H9 (cell line): ENCODE measurements at regions not wholly inside any gene's neighbourhood (a gene's known extent, or its start where the extent isn't known, plus 50 kb on each side); places are given as distances from the start of the nearest gene placed in this dataset.

Experiments
- DNase-seq: peaks from one replicate; pipeline ENCODE4 v3.0.0-alpha.2; 2017
- H2AFZ ChIP-seq: one replicate; pipeline ENCODE4 v1.6.1; 2013; ENCODE audit warnings: mild to moderate bottlenecking, low read length, control low read depth, moderate library complexity
- H2AK5ac ChIP-seq: 2 replicates; pipeline ENCODE4 v1.6.1; 2013; ENCODE audit warnings: low read length, control low read depth, mixed read lengths; ENCODE audit not compliant: insufficient read length
- H2BK120ac ChIP-seq: one replicate; pipeline ENCODE4 v1.6.1; 2013; ENCODE audit warnings: low read depth, mild to moderate bottlenecking, low read length, control low read depth, inconsistent platforms; ENCODE audit not compliant: poor library complexity, severe bottlenecking
- H2BK12ac ChIP-seq: 2 replicates; pipeline ENCODE4 v1.6.1; 2013; ENCODE audit warnings: low read length, control low read depth, mixed read lengths, low read depth; ENCODE audit not compliant: insufficient read length
- H2BK15ac ChIP-seq: 2 replicates; pipeline ENCODE4 v1.6.1; 2013; ENCODE audit warnings: low read depth, low read length, control low read depth
- H2BK20ac ChIP-seq: one replicate; pipeline ENCODE4 v1.6.1; 2013; ENCODE audit warnings: low read depth, mild to moderate bottlenecking, low read length, control low read depth, inconsistent platforms; ENCODE audit not compliant: poor library complexity, severe bottlenecking
- H2BK5ac ChIP-seq: 2 replicates; pipeline ENCODE4 v1.6.1; 2013; ENCODE audit warnings: low read length, control low read depth, mixed read lengths; ENCODE audit not compliant: insufficient read length
- H3K14ac ChIP-seq: 2 replicates; pipeline ENCODE4 v1.6.1; 2013; ENCODE audit warnings: low read length, control low read depth; ENCODE audit not compliant: insufficient read depth
- H3K18ac ChIP-seq: 2 replicates; pipeline ENCODE4 v1.6.1; 2013; ENCODE audit warnings: low read depth, mild to moderate bottlenecking, mixed read lengths, low read length, control low read depth; ENCODE audit not compliant: insufficient read length
- H3K23ac ChIP-seq: 2 replicates; pipeline ENCODE4 v1.6.1; 2013; ENCODE audit warnings: low read length, control low read depth, mixed read lengths, low read depth; ENCODE audit not compliant: insufficient read length
- H3K23me2 ChIP-seq: 2 replicates; pipeline ENCODE4 v1.6.1; 2013; ENCODE audit warnings: low read depth, mild to moderate bottlenecking, mixed read lengths, low read length, control low read depth; ENCODE audit not compliant: insufficient read length, poor library complexity, severe bottlenecking
- H3K27ac ChIP-seq: 2 replicates; pipeline ENCODE4 v1.5.1; 2013; ENCODE audit warnings: low read length, control low read depth, mixed read lengths, low read depth; ENCODE audit not compliant: insufficient read length
- H3K27me3 ChIP-seq: 2 replicates; pipeline ENCODE4 v1.6.1; 2013; ENCODE audit warnings: low read length, control low read depth, inconsistent platforms; ENCODE audit not compliant: insufficient read depth
- H3K4ac ChIP-seq: 2 replicates; pipeline ENCODE4 v1.6.1; 2013; ENCODE audit warnings: low read depth, mild to moderate bottlenecking, control low read depth, inconsistent platforms, low read length, moderate library complexity
- H3K4me1 ChIP-seq: 2 replicates; pipeline ENCODE4 v1.6.1; 2013; ENCODE audit warnings: low read length, control low read depth, inconsistent platforms; ENCODE audit not compliant: insufficient read depth
- H3K4me2 ChIP-seq: 2 replicates; pipeline ENCODE4 v1.6.1; 2013; ENCODE audit warnings: low read length, control low read depth, mixed read lengths; ENCODE audit not compliant: insufficient read length, insufficient read depth
- H3K56ac ChIP-seq: 2 replicates; pipeline ENCODE4 v1.6.1; 2013; ENCODE audit warnings: low read depth, mild to moderate bottlenecking, mixed read lengths, low read length, control low read depth; ENCODE audit not compliant: insufficient read length
- H3K79me1 ChIP-seq: 2 replicates; pipeline ENCODE4 v1.6.1; 2013; ENCODE audit warnings: low read depth, mild to moderate bottlenecking, moderate library complexity, low read length, control low read depth, inconsistent platforms; ENCODE audit not compliant: insufficient read depth, poor library complexity, severe bottlenecking
- H3K79me2 ChIP-seq: 2 replicates; pipeline ENCODE4 v1.6.1; 2013; ENCODE audit warnings: low read length, control low read depth, inconsistent platforms; ENCODE audit not compliant: insufficient read depth
- H3K9ac ChIP-seq: 2 replicates; pipeline ENCODE4 v1.6.1; 2013; ENCODE audit warnings: low read length, control low read depth, mixed read lengths; ENCODE audit not compliant: insufficient read length; ENCODE audit errors: extremely low read depth
- H3K9me3 ChIP-seq: one replicate; pipeline ENCODE4 v1.6.1; 2013; ENCODE audit warnings: low read depth, low read length, inconsistent platforms; ENCODE audit not compliant: control insufficient read depth
- H3T11ph ChIP-seq: one replicate; pipeline ENCODE4 v1.6.1; 2013; ENCODE audit warnings: mild to moderate bottlenecking, low read length, control low read depth, inconsistent platforms
- H4K20me1 ChIP-seq: one replicate; pipeline ENCODE4 v1.6.1; 2013; ENCODE audit not compliant: control insufficient read depth, insufficient read length, insufficient read depth
- H4K5ac ChIP-seq: 2 replicates; pipeline ENCODE4 v1.6.1; 2013; ENCODE audit warnings: low read depth, mild to moderate bottlenecking, mixed read lengths, low read length, control low read depth; ENCODE audit not compliant: insufficient read length
- H4K8ac ChIP-seq: replicated peaks from 2 replicates; pipeline ENCODE4 v1.6.1; 2013; ENCODE audit warnings: low read length, control low read depth, mixed read lengths, low read depth; ENCODE audit not compliant: insufficient read length
- H4K91ac ChIP-seq: 2 replicates; pipeline ENCODE4 v1.6.1; 2013; ENCODE audit warnings: low read depth, mild to moderate bottlenecking, moderate library complexity, mixed read lengths, low read length, control low read depth; ENCODE audit not compliant: insufficient read length
- H3K27ac Mint-ChIP-seq, 3 experiments: 2 replicates in 2 of 3; 3 replicates in 1 of 3; pipeline ENCODE4 v1.8.0; 2020 to 2021; ENCODE audit warnings: mixed read lengths in 3 of 3, mild to moderate bottlenecking in 1 of 3, moderate library complexity in 1 of 3
- H3K27me3 Mint-ChIP-seq: 2 replicates; pipeline ENCODE4 v1.8.0; 2021; ENCODE audit warnings: low read depth, mild to moderate bottlenecking, moderate library complexity, mixed read lengths
- H3K36me3 Mint-ChIP-seq, 3 experiments: 2 replicates in 2 of 3; 3 replicates in 1 of 3; pipeline ENCODE4 v1.8.0; 2020 to 2021; ENCODE audit warnings: low read depth in 3 of 3, mixed read lengths in 3 of 3; ENCODE audit not compliant: insufficient read depth in 1 of 3
- H3K4me1 Mint-ChIP-seq, 2 experiments: 2 replicates each; pipeline ENCODE4 v1.8.0; 2020; ENCODE audit warnings: mixed read lengths in 2 of 2
- H3K4me3 Mint-ChIP-seq, 2 experiments: 2 replicates in 1 of 2; 3 replicates in 1 of 2; pipeline ENCODE4 v1.8.0; 2020 to 2021; ENCODE audit warnings: mild to moderate bottlenecking in 2 of 2, mixed read lengths in 2 of 2, moderate library complexity in 1 of 2
- H3K9me3 Mint-ChIP-seq, 2 experiments: 2 replicates in 1 of 2; 3 replicates in 1 of 2; pipeline ENCODE4 v1.8.0; 2020; ENCODE audit warnings: mild to moderate bottlenecking in 2 of 2, mixed read lengths in 2 of 2, moderate library complexity in 1 of 2
- CTCF ChIP-seq: fragments of 200-600 bp; sonication (generic); conservative IDR thresholded peaks from 3 replicates; pipeline ENCODE4 v1.8.0; 2021; ENCODE audit warnings: antibody characterized with exemption, mild to moderate bottlenecking
- WGBS: extraction: QIAGEN DNeasy Blood & Tissue Kit; methylation state at CpG from one replicate; pipeline ENCODE4 v1.1.7; 2013; ENCODE audit warnings: missing lambda C conversion rate, low lambda C conversion rate, mixed read lengths; ENCODE audit not compliant: insufficient read length; ENCODE audit errors: extremely low coverage; 5-methylcytosine and 5-hydroxymethylcytosine counted together

DNA sequence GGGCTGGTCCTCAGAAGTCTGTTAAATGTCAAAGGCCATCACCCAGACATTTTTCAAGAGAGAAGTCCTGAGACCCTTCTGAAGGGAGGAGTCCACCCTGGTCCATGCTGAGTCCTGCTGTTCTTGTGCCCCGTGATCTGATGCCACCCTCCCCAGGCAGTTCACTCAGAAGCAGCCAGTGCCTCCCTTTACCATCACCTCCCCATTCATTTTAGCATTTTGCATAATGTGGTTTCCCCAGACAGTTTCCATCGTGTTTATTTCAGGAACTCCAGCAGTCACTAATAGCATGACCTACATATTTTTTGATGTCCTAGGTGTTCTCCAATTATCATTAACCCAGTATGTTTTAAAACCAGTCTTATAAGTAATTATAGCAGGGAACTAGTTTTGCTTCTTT is 353.0 kb upstream of the CDH5 start:
- Histone ChIP-seq H3K56ac (no peak overlapping the region), H3K9ac (no peak overlapping the region), H2BK20ac (no peak overlapping the region), H2BK12ac (no peak overlapping the region), H3K4ac (no peak overlapping the region), H3K27me3 (no peaks in the 10 kb centered on the region), H3K18ac (no peak overlapping the region), H4K5ac (no peak overlapping the region), H3T11ph (no peak overlapping the region), H4K8ac (no peak overlapping the region), H3K4me1 (no peaks in the 10 kb centered on the region), H3K79me1 (no peaks in the 10 kb centered on the region), H2BK120ac (no peak overlapping the region), H3K27ac (no peak overlapping the region), H2BK5ac (no peak overlapping the region), H3K4me2 (no peak overlapping the region), H2BK15ac (no peak overlapping the region), H3K23ac (no peak overlapping the region), H2AK5ac (no peak overlapping the region), H3K9me3 (no peaks in the 10 kb centered on the region), H3K14ac (no peak overlapping the region), H3K23me2 (no peaks in the 10 kb centered on the region), H3K79me2 (no peaks in the 10 kb centered on the region), H4K20me1 (no peaks in the 10 kb centered on the region), H4K91ac (no peak overlapping the region), H2AFZ (no peak overlapping the region)
- Mint-ChIP-seq H3K27me3 (peaks cover 2% of the 10 kb centered on the region), H3K9me3 (peaks cover 0 to 3% of the 10 kb centered on the region in 2 experiments; a peak in 1 of 5 replicates), H3K4me1 (peaks cover 9 to 11% of the 10 kb centered on the region in 2 experiments), H3K4me3 (no peak overlapping the region), H3K36me3 (no peaks in the 10 kb centered on the region), H3K27ac (no peak overlapping the region)
- no CpG with 5 or more reads among the region's 2 CpGs for WGBS
- DNase-seq: no peak
- no peak for TF ChIP-seq CTCF
